MG63 (cell line): ENCODE measurements at regions not wholly inside any gene's neighbourhood (a gene's known extent, or its start where the extent isn't known, plus 50 kb on each side); places are given as distances from the start of the nearest gene placed in this dataset.
A peak's percentile ranks its signal among the peaks of the same experiment; 100 is the strongest.

ENCODE experiments used
- DNase-seq: peaks from one replicate; pipeline ENCODE4 v3.0.0-alpha.2; 2020
- H3K27me3 ChIP-seq: fragments of 250-450 bp; sonication (Bioruptor Pico); 2 replicates; pipeline ENCODE4 v1.5.1; 2020; ENCODE audit warnings: mild to moderate bottlenecking, moderate library complexity
- H3K36me3 ChIP-seq: fragments of 250-450 bp; sonication (Bioruptor Pico); 2 replicates; pipeline ENCODE4 v1.5.1; 2020; ENCODE audit warnings: mild to moderate bottlenecking, moderate library complexity
- H3K4me3 ChIP-seq: fragments of 250-450 bp; sonication (Bioruptor Pico); 2 replicates; pipeline ENCODE4 v1.5.1; 2020; ENCODE audit warnings: mild to moderate bottlenecking, moderate library complexity
- H3K9me3 ChIP-seq: fragments of 250-450 bp; sonication (Bioruptor Pico); 2 replicates; pipeline ENCODE4 v1.5.1; 2020; ENCODE audit warnings: mild to moderate bottlenecking, moderate library complexity

DNA sequence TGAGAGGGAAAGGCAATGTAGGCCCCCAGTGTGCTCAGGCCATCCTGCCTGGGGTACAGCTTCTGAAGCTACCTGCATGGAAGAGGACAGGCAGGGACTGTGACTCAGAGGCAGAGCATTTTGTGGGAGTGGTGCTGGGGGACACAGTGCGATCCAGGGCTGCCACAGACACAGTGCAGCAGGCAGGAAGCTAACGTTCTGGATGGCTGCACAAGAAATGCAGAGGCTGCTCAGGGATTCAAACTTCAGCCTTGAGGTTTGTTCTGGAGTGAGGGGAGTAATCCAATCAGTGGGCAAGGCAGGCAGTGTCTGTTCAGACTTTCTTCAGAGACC, 648.0 kb upstream of the IGFBP3 start:
- 0 out of 2 replicates have a peak, but pooled peaks cover 2% of the 10 kb centered on the region for H3K9me3 ChIP-seq
- H3K4me3 ChIP-seq = no peak overlapping the region
- no peaks in the 10 kb centered on the region for H3K27me3 ChIP-seq
- no peak for DNase-seq
- no peaks in the 10 kb centered on the region for H3K36me3 ChIP-seq

DNA sequence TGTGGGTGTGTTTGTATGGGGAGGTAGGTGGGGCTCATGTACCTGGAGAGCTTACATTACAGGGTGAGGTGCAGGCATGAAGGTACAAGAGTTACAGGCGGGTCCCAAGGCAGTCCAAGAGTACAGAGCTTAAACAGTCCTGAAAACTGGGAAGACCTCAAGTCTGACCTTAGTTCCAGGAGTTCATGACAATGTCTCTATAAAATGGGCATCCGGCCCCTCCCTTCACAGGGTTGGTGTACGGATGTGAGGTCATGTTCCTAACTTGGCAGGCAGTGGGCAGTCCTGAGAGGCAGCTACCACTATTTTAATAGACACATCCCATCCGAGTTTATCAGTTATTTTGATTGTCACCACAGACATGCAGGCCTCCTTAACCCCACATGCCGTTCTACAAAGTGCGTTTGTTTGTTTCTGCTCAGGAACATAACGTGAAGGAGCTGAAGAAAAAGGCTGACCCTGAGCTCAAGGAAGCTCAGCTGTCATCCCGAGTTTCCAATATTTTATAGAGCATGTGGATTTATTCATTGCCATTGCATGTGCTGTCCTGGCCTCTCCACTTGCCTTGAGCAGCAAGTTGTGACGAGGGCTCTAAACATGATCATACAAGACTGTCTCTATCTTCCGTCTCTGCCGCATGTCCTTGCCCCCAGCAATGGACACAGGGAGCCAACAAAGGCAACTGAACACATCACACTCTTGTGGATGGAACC, 647.5 kb upstream of the IGFBP3 start:
- no peaks in the 10 kb centered on the region for H3K36me3 ChIP-seq
- DNase-seq = peak; percentile 34
- no peaks in the 10 kb centered on the region for H3K27me3 ChIP-seq
- H3K4me3 ChIP-seq = no peak overlapping the region
- 0 out of 2 replicates have a peak, but pooled peaks cover 2% of the 10 kb centered on the region for H3K9me3 ChIP-seq

DNA sequence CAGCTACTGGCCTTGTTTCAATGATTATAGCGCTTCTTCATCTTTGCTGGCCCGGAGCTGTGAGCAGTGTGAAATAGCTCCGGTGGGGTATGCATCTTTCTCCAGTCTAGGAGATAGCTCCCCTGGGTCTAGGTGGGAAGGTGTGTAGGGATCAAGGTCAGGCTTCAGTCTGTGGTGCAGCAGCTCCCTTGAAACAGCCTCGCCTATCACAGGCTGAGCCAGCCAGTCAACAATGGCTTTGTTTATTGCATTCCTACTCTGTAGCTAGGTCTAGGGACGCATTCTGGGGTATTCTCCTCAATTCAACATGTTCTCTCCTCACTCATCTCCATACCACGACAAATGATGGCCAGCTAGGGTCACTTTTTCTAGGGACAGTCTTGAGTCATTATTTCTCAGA, 646.8 kb upstream of the IGFBP3 start:
- no peaks in the 10 kb centered on the region for H3K27me3 ChIP-seq
- H3K36me3 ChIP-seq = no peaks in the 10 kb centered on the region
- no peaks in the 10 kb centered on the region for H3K9me3 ChIP-seq
- no peak for DNase-seq
- H3K4me3 ChIP-seq = no peak overlapping the region

DNA sequence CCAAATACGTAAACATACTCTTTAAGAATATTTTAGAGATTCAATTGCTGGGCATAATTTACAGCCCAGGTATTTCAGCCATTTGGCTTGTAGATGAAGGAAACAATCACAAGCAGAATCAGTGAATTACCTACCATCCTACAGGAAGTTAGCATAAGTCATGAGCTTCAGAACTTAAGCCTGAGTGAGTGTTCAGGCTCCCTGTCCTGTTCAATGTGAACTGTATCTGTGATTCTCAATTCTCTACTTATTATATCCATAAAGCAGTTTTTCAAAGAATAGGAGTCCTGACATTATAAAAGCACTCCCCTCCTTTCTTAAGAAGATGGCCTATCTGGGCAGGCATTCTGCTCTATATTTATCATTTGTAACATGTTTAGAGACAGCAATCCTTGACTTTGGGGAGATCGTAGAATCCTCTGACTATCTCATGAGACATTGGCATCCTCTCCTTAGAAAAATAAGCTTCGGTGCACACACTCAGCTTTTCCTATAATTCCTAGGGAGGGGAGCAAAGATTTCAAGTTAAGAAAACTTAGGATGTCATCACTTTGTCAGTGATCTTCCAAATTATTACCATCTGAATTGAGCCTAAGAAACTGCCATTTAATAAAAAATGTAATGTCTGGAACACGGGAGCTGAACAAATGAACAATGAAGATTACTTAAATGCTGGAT, 645.2 kb upstream of the IGFBP3 start:
- no peaks in the 10 kb centered on the region for H3K36me3 ChIP-seq
- DNase-seq = no peak
- H3K9me3 ChIP-seq = peaks cover 2% of the 10 kb centered on the region; the same call in 1 of the 2 replicates
- H3K27me3 ChIP-seq = no peaks in the 10 kb centered on the region
- H3K4me3 ChIP-seq = no peak overlapping the region

DNA sequence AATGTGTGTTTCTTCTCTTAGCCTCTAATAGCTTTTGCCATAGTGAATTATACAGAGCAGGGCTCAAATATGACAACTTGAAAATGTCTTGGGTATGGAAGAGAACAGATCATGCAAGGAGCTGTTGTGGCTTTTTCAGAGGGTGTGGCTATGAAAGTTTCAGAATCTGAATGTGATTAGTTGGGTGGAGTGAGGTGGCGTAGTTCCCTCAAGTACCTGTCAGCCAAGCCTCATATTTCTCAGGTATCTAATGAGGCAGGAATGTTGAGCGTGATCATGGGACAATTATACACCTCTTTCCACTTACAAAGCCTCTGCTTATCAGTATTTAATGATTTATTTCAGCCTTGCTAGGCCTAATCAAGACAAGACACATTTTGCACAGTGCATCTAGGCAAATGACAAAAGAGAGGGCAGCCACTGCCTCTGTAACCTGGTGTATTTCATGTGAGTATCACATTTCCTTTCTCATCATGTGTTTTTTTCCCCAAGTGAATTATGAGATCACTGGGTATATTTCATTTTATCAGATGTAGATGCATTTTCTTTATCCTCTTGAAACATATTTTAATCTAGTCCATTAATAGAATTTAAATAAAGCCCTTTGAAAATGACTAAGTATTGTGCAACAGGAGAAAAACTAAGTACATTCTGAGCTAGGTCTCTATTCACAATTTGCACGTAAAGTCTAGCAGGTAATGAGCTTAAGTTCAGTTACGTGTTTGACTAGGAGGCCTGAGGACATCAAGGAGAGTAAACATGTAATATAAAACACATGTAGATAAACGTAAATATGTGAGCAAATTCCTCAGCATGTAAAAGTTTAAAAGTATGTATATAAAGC, 644.4 kb upstream of the IGFBP3 start:
- no peak overlapping the region for H3K4me3 ChIP-seq
- H3K27me3 ChIP-seq = no peaks in the 10 kb centered on the region

DNA sequence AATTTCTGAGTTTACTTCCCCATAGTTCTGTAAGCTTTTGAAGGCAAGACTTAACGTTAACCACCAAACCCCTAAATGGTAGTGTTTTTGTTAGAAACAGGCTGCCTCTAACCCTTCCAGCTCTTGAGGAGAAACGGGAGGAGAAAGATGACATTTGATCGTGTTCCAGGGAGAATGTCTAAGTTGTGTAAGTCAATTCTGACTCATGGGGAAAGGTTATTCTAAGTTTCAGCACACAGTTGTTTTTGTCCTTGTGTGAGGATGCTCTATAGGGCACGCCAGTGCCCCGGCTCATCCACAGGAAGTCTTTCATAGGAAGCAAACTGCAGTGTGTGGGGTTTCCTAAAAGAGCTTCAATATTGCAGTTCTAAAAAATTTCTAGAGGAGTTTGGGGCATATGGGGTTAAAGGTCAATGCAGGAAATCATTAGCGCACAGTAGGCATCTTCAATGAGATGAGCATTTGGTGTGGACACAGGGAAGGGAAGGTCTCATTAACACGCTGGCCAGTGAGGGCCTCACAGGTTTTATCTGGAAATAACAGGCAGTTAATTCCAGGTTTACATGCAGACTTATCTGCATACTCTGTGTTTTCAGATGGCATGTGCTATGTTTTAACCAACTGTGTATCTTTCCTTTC, 638.2 kb upstream of the IGFBP3 start:
- Histone ChIP-seq H3K4me3 (no peak overlapping the region), H3K36me3 (no peaks in the 10 kb centered on the region), H3K27me3 (no peaks in the 10 kb centered on the region), H3K9me3 (peaks cover 7% of the 10 kb centered on the region)
- DNase-seq = peak; percentile 17

More for the DNA sequence above, 644.4 kb upstream of the IGFBP3 start:
- no peaks in the 10 kb centered on the region for H3K36me3 ChIP-seq
- DNase-seq = no peak
- peaks cover 7% of the 10 kb centered on the region for H3K9me3 ChIP-seq

DNA sequence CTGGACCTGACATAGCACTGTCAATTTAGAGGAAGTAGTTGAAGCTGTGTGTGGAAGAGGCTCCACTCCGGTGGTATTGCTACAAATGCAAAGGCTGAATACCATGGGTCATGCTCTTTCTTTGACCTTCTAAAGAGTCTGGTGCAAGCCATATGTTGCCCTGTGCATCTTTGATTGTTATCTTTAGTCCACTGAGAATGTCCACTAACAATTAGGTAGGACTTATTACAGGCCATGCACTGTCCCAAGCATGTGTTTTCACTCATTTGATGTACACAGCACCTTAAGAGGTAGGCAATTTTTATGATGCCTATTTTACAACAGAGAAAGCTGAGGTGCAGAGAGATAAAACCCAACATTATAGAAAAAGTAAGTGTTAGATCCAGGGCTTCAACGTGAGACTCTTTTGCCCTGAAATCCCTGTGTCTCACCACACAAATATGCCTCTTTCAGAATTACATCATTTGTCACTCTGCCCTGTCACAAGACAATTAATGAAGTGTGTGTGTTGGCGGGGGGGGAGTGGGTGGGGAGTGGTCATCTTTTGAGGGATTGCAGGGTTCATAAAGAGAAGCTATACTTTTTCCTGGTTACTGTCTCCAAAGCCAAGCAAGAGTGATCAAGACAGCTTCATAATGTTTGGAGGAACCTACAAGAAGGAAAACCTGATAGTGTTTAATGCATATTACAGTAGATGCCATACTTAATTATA, 637.6 kb upstream of the IGFBP3 start:
- Histone ChIP-seq H3K4me3 (no peak overlapping the region), H3K9me3 (peaks cover 7% of the 10 kb centered on the region), H3K27me3 (no peaks in the 10 kb centered on the region), H3K36me3 (no peaks in the 10 kb centered on the region)
- peak; percentile 25 for DNase-seq

DNA sequence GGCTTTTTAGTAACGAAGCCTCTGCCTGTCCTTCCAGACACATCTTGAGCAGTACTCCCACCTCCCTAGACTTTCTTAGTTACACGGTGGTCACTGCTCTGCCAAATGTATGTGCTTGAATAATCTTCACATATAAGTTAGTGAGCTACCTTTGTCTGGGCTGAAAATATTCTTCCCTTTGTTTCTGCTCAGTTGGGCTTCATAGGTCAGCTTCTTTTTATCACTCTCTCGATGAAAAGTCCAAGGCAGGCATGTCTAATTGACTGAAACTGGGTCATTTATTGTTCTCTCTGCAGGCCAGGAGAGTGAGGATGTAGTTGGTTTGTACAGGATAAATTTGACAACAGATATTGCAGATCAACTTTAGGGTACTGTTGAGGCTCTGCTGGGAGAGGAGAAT, 636.7 kb upstream of the IGFBP3 start:
- peaks cover 7% of the 10 kb centered on the region for H3K9me3 ChIP-seq
- no peak overlapping the region for H3K4me3 ChIP-seq
- DNase-seq = no peak
- H3K36me3 ChIP-seq = no peaks in the 10 kb centered on the region
- no peaks in the 10 kb centered on the region for H3K27me3 ChIP-seq

DNA sequence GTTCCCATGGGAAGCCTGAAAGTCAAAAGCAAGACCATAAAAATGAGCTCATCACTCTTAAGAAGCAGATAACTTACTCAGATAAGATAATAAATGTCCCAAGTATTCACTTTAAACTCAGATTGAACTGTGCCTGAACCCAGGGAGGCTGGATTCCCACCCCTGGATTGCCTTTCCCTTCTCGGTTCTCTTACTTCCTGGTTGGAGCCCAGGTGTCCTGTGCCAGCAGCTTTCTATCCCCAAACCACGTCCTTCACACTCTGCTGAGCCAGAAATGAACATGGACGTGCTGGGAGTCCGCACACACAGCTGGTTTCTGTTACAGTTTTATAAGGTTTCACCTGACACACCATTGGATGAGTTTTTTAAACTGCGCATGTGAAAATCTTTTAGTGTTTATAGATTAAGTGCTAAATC, 636.2 kb upstream of the IGFBP3 start:
- Histone ChIP-seq H3K9me3 (peaks cover 7% of the 10 kb centered on the region), H3K36me3 (no peaks in the 10 kb centered on the region), H3K4me3 (no peak overlapping the region), H3K27me3 (no peaks in the 10 kb centered on the region)
- no peak for DNase-seq

DNA sequence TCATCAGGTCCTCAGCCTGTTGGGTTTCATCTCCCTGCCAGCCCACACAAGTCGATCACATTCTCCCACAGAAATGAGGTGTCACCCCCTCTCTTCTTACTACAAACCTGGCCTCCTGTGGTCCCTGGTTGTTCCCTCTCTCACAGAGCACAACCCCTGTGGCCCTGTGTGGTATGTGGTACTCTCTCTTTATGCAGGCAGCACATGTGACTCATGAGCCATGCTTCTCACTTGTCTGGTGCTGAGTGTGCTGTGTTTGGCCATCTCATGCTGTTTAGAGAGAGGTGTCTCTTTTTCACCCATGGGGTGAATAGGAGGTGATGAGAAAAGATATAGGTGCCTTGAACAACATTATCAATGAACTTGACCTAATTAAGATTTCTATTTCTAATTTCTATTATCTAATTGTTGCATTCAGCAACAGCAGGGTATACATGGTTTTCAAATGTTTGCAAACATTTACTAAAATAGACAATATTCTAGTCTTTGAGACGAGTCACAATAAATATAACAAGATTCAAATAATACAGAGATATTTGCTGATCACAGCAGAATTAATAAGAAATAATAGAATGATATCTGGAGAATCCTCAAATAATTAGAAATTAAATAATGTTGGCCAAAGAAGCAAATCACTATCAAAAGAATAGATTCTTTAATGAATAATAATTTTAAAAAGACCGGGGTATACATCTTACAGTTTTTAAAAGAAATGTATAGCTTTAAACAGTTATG, 633.8 kb upstream of the IGFBP3 start:
- Histone ChIP-seq H3K36me3 (no peaks in the 10 kb centered on the region), H3K27me3 (no peaks in the 10 kb centered on the region), H3K4me3 (no peak overlapping the region), H3K9me3 (no peaks in the 10 kb centered on the region)
- no peak for DNase-seq

DNA sequence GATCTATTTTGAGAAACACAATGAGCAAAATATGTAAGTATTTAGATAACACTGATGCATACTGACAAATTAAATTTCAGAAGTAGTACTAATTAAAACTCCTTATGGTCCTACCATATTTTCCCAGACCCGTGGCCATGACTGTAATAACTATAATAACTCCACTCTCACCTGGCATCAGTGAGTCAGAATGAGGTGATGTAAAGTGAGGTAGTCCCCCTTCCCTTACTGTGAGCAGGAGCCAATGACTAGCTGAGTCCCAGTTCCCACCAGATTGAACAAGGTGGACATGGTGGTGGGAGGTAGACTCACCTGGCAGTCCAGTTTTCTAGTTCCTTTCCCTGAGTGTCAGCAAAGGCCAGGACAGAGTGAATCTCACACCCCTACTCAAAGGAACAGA, 630.5 kb upstream of the IGFBP3 start:
- no peak for DNase-seq
- no peaks in the 10 kb centered on the region for H3K27me3 ChIP-seq
- H3K9me3 ChIP-seq = peaks cover 5% of the 10 kb centered on the region; the same call in 1 of the 2 replicates
- no peaks in the 10 kb centered on the region for H3K36me3 ChIP-seq
- H3K4me3 ChIP-seq = no peak overlapping the region

DNA sequence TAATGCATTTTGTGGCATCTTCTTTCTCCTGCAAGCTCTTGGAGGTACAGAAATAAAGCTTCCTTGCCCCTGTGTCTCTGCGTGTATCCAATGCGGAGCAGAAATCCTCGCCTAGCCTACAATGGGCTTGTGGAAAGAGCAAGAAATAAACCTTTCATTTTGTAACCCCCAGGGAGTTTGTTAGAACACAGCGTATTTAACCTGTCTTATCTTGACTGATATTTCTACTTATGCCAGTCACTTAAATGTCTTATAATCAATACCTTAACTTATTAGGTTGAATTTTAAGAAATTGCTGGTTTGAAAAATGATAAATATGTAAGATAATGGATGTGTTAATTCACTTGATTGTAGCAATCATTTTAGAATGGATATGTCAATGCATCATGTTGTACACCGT, 629.8 kb upstream of the IGFBP3 start:
- Histone ChIP-seq H3K9me3 (peaks cover 8% of the 10 kb centered on the region; the same call in 1 of the 2 replicates), H3K36me3 (no peaks in the 10 kb centered on the region), H3K4me3 (no peak overlapping the region), H3K27me3 (no peaks in the 10 kb centered on the region)
- no peak for DNase-seq

DNA sequence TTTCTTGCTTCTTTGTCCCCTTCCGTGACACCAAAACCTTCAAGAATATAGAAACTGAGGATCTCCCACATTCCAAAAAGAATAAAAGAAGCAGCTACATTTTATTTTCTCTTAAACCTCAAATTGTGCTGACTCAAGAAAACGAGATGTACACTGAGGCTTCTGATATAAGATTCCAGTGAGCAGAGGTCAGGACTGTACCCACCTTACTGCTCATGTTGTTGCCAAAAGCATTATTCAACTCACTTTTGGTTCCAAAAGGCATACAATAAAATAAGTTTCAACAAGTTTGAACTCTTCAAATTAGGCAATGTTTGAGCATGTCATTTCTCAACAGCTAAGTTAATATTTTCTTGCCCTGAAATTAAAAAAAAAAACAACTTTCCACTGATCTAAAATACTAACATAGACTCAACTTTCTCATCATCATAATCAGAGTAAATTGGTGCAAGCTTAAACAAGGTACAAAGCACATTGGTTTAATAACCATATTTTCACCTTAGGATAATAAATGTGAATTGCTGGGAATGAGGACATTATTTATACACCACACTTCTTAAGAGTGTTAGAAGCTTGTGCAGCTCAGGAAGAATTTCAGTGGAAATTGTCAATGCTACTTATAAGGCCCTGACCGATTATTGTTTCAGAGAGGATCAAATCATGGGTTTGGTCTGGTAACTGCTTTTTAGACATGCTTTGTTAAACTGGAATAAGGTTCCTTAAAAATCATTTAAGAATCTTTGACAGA, 629.0 kb upstream of the IGFBP3 start:
- no peak overlapping the region for H3K4me3 ChIP-seq
- H3K9me3 ChIP-seq = peaks cover 8% of the 10 kb centered on the region; the same call in 1 of the 2 replicates
- no peaks in the 10 kb centered on the region for H3K36me3 ChIP-seq
- DNase-seq = no peak
- H3K27me3 ChIP-seq = no peaks in the 10 kb centered on the region

DNA sequence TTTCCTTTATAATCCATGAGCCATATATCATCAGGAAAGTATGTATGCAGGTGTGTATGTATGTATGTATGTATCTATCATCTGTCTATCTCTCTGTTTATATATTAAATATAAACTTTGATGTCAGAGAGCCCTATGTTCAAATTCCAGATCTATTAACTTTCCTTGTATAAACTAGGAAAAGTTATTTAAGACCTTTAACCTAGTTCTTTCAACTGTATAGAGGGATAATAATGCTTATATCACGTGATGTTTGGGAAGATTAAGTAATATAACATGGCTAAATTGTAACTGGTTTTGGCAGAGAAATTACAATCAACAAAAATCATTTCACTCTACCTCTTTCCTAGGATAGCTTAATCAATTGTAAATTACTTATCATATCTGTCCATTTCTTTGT, 628.3 kb upstream of the IGFBP3 start:
- Histone ChIP-seq H3K9me3 (peaks cover 8% of the 10 kb centered on the region; the same call in 1 of the 2 replicates), H3K36me3 (no peaks in the 10 kb centered on the region), H3K4me3 (no peak overlapping the region), H3K27me3 (no peaks in the 10 kb centered on the region)
- DNase-seq = no peak

DNA sequence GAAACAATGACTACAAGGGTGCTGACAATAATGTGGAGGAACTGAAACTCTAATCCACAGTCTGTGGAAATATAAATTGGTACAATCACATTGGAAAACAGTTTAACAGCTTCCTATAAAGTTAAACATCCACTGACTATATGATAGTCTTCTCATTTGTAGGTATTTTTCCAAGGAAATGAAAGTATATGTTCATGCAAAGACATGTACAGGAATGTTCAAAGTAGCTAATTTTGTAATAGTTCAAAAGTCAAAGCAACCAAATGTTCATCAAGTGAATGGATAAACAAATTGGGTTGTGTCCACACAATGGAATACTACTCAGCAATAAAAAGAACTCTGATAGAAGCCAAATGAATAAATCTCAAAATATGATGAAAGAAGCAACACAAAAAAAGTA, 626.0 kb upstream of the IGFBP3 start:
- H3K9me3 ChIP-seq = peaks cover 10% of the 10 kb centered on the region
- no peak for DNase-seq
- H3K4me3 ChIP-seq = no peak overlapping the region
- H3K36me3 ChIP-seq = no peaks in the 10 kb centered on the region
- no peaks in the 10 kb centered on the region for H3K27me3 ChIP-seq
